HG03196 (cell line): ENCODE measurements at regions not wholly inside any gene's neighbourhood (a gene's known extent, or its start where the extent isn't known, plus 50 kb on each side); places are given as distances from the start of the nearest gene placed in this dataset.
A peak's percentile ranks its signal among the peaks of the same experiment; 100 is the strongest.

ENCODE experiments used
- ATAC-seq: cut with Tn5 transposase; IDR thresholded peaks from one replicate; pipeline ENCODE4 v1.9.1; 2021; ENCODE audit not compliant: unreplicated experiment

- no peak for ATAC-seq
Observed at GRCh38 chr5:42898760-42899159, 87.1 kb upstream of the SELENOP start.

DNA sequence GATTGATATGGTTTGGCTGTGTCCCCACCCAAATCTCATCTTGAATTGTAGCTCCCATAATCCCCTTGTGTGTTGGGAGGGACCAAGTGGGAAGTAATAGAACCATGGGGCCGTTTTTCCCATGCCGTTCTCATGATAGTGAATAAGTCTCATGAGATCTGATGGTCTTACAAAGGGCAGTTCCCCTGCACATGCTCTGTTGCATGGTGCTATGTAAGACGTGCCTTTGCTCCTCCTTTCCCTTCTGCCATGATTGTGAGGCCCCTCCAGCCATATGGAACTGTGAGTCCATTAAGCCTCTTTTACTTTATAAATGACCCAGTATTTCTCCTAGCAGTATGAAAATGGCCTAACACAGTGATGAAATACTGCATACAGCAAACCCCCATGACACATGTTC is 84.8 kb upstream of the SELENOP start:
- no peak for ATAC-seq

GRCh38 chr5:42894057-42894456 is 82.4 kb upstream of the SELENOP start:
- no peak for ATAC-seq

- ATAC-seq, result peak; percentile 90
Observed at GRCh38 chr5:42889311-42889933, 77.7 kb upstream of the SELENOP start.

GRCh38 chr5:42888771-42889170 is 77.1 kb upstream of the SELENOP start:
- ATAC-seq, result no peak

GRCh38 chr5:42887575-42887974 is 75.9 kb upstream of the SELENOP start:
- ATAC-seq, result no peak

- ATAC-seq, result no peak
Observed at GRCh38 chr5:42887097-42887496, 75.4 kb upstream of the SELENOP start.

GRCh38 chr5:42886635-42887034 is 74.9 kb upstream of the SELENOP start:
- ATAC-seq, result no peak

- ATAC-seq, result no peak
Observed at GRCh38 chr5:42884326-42884725, 72.6 kb upstream of the SELENOP start.

DNA sequence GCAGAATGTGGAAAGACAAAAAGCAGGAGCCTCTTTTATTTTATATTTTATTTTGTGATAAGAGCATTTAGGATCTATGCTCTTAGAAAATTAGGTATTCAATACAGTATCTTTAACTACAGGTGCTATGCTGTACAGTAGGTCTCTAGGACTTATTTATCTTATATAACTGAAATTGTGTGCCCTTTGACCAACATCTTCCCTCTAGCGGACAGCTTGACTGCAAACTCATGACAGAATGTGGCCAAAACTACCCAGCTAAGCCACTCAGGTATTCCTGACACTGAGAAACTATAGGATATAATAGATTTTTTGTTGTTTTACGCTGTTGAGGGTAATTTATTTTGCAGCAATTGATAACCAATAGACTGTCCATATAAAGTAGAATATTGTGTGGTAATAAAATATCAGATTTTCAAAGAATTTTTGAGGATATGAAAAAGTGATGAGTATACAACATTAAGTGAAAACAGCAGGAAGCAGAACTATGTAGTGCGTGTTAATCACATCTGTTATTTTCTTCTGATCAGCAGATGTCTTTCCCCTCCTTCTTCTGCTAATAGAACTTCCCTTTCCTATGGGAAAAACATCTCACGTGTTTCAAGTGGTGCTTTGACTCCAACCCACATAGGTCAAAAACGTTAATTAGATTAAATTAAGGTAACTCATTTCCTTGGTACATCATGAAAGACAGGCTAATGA is 69.9 kb upstream of the SELENOP start:
- no peak for ATAC-seq

GRCh38 chr5:42880496-42881150 is 68.9 kb upstream of the SELENOP start:
- ATAC-seq, result no peak

GRCh38 chr5:42879291-42879690 is 67.6 kb upstream of the SELENOP start:
- no peak for ATAC-seq

GRCh38 chr5:42878550-42878949 is 66.9 kb upstream of the SELENOP start:
- no peak for ATAC-seq

- ATAC-seq, result no peak
Observed at GRCh38 chr5:42878041-42878440, 66.3 kb upstream of the SELENOP start.

DNA sequence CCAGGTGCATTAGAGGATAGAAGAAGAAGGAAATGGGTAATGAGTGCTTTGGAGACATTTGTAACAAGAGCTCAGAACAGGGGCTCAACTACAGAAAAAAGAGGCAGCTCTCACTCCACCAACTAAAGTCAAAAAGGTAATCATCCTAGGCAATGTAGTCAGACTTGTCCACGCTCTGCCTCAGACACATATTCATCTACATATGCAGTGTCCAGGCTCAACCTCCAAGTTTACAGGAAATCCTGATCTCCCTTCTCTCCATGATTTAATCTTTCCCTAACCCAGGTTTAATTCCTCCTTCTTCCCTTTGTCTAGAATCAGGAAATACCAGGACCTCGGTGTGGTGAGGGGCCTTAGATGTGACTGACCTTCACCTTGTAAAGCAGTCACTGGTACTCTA is 65.7 kb upstream of the SELENOP start:
- ATAC-seq, result no peak

- no peak for ATAC-seq
Observed at GRCh38 chr5:42876375-42876844, 64.7 kb upstream of the SELENOP start.

- no peak for ATAC-seq
Observed at GRCh38 chr5:42875785-42876374, 64.2 kb upstream of the SELENOP start.

GRCh38 chr5:42875211-42875610 is 63.5 kb upstream of the SELENOP start:
- no peak for ATAC-seq

- no peak for ATAC-seq
Observed at GRCh38 chr5:42874621-42875198, 63.0 kb upstream of the SELENOP start.

DNA sequence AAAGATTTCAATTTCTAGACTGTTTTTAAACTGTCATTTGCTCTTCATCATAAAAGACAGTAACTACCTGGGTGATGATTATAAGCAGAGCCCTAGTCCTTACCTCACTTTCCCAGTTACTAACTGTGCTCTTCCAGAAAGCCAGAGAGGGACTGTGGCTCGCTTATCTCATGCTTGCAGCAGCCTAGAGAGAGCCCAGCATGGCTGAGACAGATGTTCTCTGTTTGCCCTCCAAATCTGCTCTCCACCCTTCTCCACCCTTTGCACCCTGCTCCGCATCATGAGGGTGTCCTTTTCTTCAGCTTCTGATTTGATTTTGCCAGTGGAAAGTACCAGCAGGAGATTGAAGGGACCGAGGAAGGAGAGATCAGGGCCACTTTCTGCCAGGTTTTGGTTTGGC is 61.2 kb upstream of the SELENOP start:
- no peak for ATAC-seq

DNA sequence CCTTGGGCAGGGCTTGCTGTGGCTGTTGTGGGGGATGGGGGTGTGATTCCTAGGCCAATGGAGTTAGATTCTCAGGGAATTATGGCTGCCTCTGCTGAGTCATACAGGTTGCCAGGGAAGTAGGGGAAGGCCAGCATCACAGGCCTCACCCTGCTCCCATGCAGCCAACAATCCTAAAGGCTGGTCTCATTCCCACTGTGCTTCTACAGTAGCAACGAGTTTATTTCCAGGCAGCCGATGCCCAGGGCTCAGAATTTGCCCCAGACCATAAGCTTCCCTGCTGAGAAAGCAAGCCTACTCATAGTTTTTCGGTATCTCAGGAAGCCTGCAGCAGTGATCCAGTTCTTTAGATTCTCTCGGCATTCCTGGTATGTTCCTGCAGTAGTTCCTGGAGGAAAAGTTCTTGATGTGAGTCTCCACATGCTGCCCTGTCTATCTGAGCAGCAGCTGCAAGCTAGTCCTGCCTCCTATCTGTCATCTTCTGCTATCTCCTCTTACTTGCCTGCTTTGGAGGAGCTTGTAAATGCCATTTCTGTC is 59.3 kb upstream of the SELENOP start:
- ATAC-seq, result no peak
